ENCODE measurements at regions not wholly inside any gene's neighbourhood (a gene's known extent, or its start where the extent isn't known, plus 50 kb on each side); places are given as distances from the start of the nearest gene placed in this dataset.

GRCh38 chr2:128635361-128635900 lies 316.8 kb upstream of the HS6ST1 start:
- Histone ChIP-seq H3K4me1 (peaks cover 28% of the 10 kb centered on the region), H3K9ac (no peak overlapping the region), H3K27me3 (no peaks in the 10 kb centered on the region), H3K9me3 (no peaks in the 10 kb centered on the region), H4K20me1 (no peaks in the 10 kb centered on the region), H3K27ac (no peak overlapping the region), H3K4me2 (no peak overlapping the region), H3K4me3 (no peak overlapping the region), H3K36me3 (no peaks in the 10 kb centered on the region)
- no peak for TF ChIP-seq Cebpa-rat (IDR thresholded peaks at IDR 0.05)

GRCh38 chr2:128636802-128637147 lies 318.1 kb upstream of the HS6ST1 start:
- Histone ChIP-seq H3K27me3 (no peaks in the 10 kb centered on the region), H3K4me2 (no peak overlapping the region), H3K9me3 (no peaks in the 10 kb centered on the region), H3K4me3 (no peak overlapping the region), H3K27ac (no peak overlapping the region), H3K4me1 (peaks cover 18% of the 10 kb centered on the region), H3K9ac (no peak overlapping the region), H4K20me1 (no peaks in the 10 kb centered on the region), H3K36me3 (no peaks in the 10 kb centered on the region)
- no peak for TF ChIP-seq Cebpa-rat (IDR thresholded peaks at IDR 0.05)

GRCh38 chr2:128637481-128638155 lies 318.9 kb upstream of the HS6ST1 start:
- Histone ChIP-seq H3K36me3 (no peaks in the 10 kb centered on the region), H3K4me1 (peaks cover 10% of the 10 kb centered on the region; the same call in 1 of the 2 replicates), H3K4me2 (no peak overlapping the region), H3K27me3 (no peaks in the 10 kb centered on the region), H3K9ac (no peak overlapping the region), H3K9me3 (no peaks in the 10 kb centered on the region), H3K4me3 (no peak overlapping the region), H4K20me1 (no peaks in the 10 kb centered on the region), H3K27ac (no peak overlapping the region)
- no peak for TF ChIP-seq Cebpa-rat (IDR thresholded peaks at IDR 0.05)

DNA sequence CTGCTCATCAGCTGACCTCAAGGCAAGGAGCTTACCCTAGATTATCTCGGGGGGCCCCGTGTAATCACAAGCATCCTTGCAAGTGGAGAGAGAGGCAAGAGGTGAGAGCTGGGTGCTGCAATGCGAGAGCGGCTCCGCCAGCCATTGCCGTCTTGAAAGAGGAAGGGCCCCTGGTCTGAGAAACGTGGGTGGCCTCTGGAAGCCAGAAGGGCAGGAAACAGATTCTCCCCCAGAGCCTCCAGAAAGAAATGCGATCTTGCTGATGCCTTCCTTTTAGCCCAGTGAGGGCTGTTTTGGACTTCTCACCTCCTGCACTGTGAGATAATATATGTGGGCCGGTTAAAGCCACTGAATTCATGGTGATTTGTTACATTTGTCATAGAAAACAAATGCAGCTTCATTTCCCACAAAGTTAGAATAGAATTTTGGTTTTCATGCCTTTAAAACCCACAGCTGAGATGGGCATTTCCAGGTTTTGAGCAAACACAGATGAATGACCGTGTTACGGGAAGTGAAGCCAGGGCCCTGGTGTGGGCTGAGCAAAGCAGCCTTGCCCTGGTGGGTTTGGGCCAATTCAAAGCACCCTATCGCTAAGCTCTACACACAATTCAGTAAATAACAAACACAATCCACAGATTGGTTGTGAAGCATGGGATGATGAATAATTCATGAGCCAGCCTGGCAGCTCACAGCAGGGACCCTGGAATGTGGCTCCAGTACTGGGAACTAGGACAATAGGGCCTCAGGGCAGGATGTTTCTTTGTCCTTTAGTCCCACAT lies 319.9 kb upstream of the HS6ST1 start:
- no peak overlapping the region for H3K4me3 ChIP-seq
- H3K27ac ChIP-seq: no peak overlapping the region
- peaks cover 5% of the 10 kb centered on the region; the same call in 1 of the 2 replicates for H3K4me1 ChIP-seq
- no peaks in the 10 kb centered on the region for H3K27me3 ChIP-seq
- no peaks in the 10 kb centered on the region for H3K9me3 ChIP-seq
- H3K9ac ChIP-seq: no peak overlapping the region
- no peaks in the 10 kb centered on the region for H4K20me1 ChIP-seq
- H3K36me3 ChIP-seq: no peaks in the 10 kb centered on the region
- no peak for TF ChIP-seq Cebpa-rat (IDR thresholded peaks at IDR 0.05)
- H3K4me2 ChIP-seq: no peak overlapping the region

- Histone ChIP-seq H3K4me2 (no peak overlapping the region), H3K9ac (no peak overlapping the region), H4K20me1 (no peaks in the 10 kb centered on the region), H3K36me3 (no peaks in the 10 kb centered on the region), H3K4me1 (peaks cover 5% of the 10 kb centered on the region; the same call in 1 of the 2 replicates), H3K4me3 (no peak overlapping the region), H3K27me3 (no peaks in the 10 kb centered on the region), H3K27ac (no peak overlapping the region), H3K9me3 (no peaks in the 10 kb centered on the region)
- no peak for TF ChIP-seq Cebpa-rat (IDR thresholded peaks at IDR 0.05)
Observed at GRCh38 chr2:128639120-128639477, 320.4 kb upstream of the HS6ST1 start.

DNA sequence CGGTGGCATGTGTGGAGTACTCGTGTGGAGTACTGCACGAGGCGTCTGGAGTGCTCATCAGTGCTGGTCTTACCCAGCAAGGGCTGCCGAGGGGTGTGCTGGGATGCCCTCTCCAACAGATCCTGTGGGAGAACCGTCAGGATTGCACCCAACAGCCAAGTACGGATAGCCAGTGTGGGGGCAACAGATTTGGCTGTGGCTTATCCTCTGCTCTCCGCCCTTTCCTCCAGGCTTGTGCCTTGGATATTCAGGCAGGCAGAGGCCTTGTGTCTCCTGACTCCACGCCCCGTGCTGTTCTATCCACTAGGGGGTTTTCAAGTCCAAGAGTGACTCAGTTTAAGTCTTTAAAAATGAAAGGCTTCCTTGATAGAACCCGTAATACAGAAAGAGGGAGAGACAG lies 321.0 kb upstream of the HS6ST1 start:
- H3K27me3 ChIP-seq: no peaks in the 10 kb centered on the region
- peaks cover 11% of the 10 kb centered on the region for H3K4me1 ChIP-seq
- no peak overlapping the region for H3K27ac ChIP-seq
- no peak overlapping the region for H3K4me3 ChIP-seq
- H3K9ac ChIP-seq: no peak overlapping the region
- no peak overlapping the region for H3K4me2 ChIP-seq
- no peaks in the 10 kb centered on the region for H3K36me3 ChIP-seq
- no peak for TF ChIP-seq Cebpa-rat (IDR thresholded peaks at IDR 0.05)
- no peaks in the 10 kb centered on the region for H4K20me1 ChIP-seq
- H3K9me3 ChIP-seq: no peaks in the 10 kb centered on the region

DNA sequence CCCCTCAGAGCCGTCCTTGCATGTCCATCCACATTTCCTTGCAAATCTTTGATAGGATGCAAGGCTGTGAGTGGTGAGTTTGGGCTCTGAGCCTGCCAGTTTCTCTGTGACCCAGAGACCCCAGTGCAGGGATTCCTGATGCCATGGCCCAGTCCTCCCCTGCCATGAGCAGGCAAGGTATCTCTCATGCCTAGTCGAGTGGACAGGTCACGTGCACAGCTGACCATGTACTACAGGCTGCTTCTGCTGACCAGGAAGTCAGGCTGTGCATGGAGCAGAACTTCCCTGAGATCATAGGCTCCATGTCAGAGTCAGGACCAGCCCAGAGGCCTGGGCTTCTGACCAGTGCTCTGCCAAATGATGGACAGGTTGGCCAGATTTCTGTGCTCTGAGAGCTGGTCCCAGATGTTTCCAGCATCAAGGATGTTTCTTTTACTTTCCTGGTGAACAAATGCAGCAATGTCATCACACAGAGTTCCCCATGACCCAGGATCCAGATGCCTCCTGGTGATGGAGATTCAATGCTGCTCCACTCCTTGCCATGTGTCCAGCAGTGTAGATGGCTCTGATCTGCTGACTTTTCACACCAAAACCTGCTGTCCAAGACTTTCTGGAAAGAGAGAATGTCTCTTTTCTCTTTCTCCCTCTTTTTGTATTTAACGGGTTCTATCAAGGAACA lies 321.6 kb upstream of the HS6ST1 start:
- H3K36me3 ChIP-seq: no peaks in the 10 kb centered on the region
- peaks cover 16% of the 10 kb centered on the region for H3K4me1 ChIP-seq
- TF ChIP-seq Cebpa-rat (IDR thresholded peaks at IDR 0.05): no peak
- no peaks in the 10 kb centered on the region for H3K27me3 ChIP-seq
- no peak overlapping the region for H3K27ac ChIP-seq
- no peaks in the 10 kb centered on the region for H3K9me3 ChIP-seq
- H4K20me1 ChIP-seq: no peaks in the 10 kb centered on the region
- H3K4me2 ChIP-seq: no peak overlapping the region
- H3K9ac ChIP-seq: no peak overlapping the region
- no peak overlapping the region for H3K4me3 ChIP-seq

GRCh38 chr2:128640845-128641360 lies 322.2 kb upstream of the HS6ST1 start:
- Histone ChIP-seq H3K4me2 (no peak overlapping the region), H3K36me3 (no peaks in the 10 kb centered on the region), H3K4me3 (no peak overlapping the region), H3K27me3 (no peaks in the 10 kb centered on the region), H4K20me1 (no peaks in the 10 kb centered on the region), H3K9me3 (no peaks in the 10 kb centered on the region), H3K9ac (no peak overlapping the region), H3K27ac (no peak overlapping the region), H3K4me1 (peaks cover 16% of the 10 kb centered on the region)
- no peak for TF ChIP-seq Cebpa-rat (IDR thresholded peaks at IDR 0.05)

- no peak overlapping the region for H3K9ac ChIP-seq
- no peaks in the 10 kb centered on the region for H3K27me3 ChIP-seq
- H3K27ac ChIP-seq: no peak overlapping the region
- no peaks in the 10 kb centered on the region for H4K20me1 ChIP-seq
- TF ChIP-seq Cebpa-rat (IDR thresholded peaks at IDR 0.05): no peak
- H3K9me3 ChIP-seq: no peaks in the 10 kb centered on the region
- H3K4me1 ChIP-seq: peaks cover 16% of the 10 kb centered on the region
- no peaks in the 10 kb centered on the region for H3K36me3 ChIP-seq
- H3K4me3 ChIP-seq: no peak overlapping the region
- no peak overlapping the region for H3K4me2 ChIP-seq
Observed at GRCh38 chr2:128641421-128642080, 322.9 kb upstream of the HS6ST1 start.

Data from BLaER1 (cell line).